GM12874 (cell line): ENCODE measurements at regions not wholly inside any gene's neighbourhood (a gene's known extent, or its start where the extent isn't known, plus 50 kb on each side); places are given as distances from the start of the nearest gene placed in this dataset.

Source experiments
- TF ChIP-seq, protein P1 (sequence below): IDR thresholded peaks from 2 replicates; pipeline ENCODE4 v1.5.1; 2011; ENCODE audit warnings: low read depth, mild to moderate bottlenecking, control low read depth, low read length, moderate library complexity; ENCODE audit not compliant: insufficient read depth

DNA sequence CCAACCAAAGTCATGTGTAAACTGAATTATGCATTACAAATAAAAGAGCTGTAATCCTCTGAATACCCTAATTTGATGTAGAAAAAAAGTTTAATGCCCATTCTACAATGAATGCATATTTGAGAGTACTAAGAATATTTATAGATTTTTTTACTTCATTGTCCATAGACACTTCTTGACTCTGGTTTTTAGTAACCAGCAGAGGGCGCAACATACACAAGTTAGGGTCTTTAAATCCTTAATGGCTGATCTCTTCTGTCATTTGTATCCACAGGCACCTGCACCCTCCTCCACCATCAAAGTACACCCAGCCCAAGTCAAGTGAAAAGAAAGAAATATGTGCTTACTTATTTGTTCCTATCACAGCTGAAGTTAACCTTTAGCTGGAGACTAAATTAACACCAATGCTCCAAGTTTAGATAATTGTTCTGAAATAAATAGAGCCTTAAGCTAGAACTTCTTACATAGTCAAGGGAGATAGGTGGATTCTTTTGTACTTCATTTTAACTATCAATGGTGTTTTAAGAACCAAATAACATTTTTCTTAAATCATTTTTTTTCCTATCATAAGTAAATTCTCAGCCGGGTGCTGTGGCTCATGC, 524.2 kb upstream of the DAB2 start:
- TF ChIP-seq, protein P1, sequence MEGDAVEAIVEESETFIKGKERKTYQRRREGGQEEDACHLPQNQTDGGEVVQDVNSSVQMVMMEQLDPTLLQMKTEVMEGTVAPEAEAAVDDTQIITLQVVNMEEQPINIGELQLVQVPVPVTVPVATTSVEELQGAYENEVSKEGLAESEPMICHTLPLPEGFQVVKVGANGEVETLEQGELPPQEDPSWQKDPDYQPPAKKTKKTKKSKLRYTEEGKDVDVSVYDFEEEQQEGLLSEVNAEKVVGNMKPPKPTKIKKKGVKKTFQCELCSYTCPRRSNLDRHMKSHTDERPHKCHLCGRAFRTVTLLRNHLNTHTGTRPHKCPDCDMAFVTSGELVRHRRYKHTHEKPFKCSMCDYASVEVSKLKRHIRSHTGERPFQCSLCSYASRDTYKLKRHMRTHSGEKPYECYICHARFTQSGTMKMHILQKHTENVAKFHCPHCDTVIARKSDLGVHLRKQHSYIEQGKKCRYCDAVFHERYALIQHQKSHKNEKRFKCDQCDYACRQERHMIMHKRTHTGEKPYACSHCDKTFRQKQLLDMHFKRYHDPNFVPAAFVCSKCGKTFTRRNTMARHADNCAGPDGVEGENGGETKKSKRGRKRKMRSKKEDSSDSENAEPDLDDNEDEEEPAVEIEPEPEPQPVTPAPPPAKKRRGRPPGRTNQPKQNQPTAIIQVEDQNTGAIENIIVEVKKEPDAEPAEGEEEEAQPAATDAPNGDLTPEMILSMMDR, result peak; percentile 29; the same call in 1 of the 2 replicates

DNA sequence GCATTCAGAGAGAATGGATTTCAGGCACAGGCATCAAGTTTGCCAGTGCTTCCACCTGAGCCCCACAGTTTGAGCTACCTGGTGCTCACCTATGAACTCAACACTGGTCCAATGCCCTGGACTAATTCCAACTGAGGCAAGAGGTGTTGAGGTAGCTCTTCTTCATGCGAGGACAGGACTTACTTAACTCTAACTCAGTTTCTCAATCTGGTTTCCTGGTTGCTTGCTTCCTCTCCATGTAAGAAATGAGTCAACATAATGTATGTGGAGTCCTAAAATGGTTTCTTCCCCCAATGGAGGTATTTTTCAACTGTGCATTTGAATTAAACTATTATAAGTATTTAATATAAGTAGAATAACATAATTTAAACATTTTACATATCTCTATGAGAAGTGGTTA, 523.6 kb upstream of the DAB2 start:
- TF ChIP-seq, protein P1, result no peak

DNA sequence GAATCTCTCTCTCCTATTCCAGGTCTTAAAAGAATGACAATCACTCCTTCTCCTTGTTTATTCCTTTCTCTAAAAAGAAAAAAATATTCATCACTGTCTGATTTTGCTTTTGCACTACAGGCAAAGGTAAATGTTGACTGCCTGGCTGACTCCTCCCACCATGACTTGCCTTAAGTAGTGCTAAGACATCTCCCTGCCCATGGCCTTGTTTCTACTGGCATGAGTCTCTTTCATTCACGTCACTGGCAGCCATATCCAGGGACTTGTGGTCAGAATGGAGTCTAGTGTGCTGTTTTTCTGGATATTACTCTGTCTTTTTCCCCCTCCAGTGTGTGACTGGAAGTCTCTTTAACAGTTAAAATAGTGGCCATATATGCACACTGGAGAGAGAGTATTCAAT, 522.9 kb upstream of the DAB2 start:
- TF ChIP-seq, protein P1, result no peak

DNA sequence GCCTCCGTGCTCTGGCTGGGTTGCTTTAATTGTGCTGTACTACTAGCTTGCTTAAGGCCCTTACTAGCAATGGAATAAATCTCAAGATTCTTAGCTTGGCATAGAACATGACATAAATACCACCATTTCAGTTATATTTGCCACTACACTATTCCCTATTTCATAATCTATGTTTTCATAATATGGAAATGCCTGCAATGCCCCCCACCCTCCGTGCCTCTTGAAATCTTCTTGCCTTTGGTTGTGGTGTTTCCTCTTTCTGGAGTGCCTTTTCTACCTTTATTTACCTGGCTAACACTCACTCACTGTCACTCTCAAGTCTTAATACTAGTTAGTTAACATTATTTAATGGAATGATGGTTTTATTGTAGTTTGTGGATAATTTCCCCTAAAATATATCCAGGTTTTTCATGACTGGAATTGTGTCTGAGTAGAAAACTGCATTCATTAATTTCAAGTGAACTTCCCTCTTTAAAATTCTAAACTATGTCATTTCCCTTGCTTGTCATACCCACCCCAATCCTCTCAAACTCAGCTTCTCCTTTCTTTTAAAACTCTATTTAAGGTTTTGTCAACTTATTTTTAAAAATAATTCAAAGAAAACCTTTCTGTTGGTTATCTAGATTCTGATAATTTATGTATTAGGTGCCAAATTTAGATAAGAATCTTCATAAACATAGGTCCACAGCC, 521.7 kb upstream of the DAB2 start:
- TF ChIP-seq, protein P1, result no peak

DNA sequence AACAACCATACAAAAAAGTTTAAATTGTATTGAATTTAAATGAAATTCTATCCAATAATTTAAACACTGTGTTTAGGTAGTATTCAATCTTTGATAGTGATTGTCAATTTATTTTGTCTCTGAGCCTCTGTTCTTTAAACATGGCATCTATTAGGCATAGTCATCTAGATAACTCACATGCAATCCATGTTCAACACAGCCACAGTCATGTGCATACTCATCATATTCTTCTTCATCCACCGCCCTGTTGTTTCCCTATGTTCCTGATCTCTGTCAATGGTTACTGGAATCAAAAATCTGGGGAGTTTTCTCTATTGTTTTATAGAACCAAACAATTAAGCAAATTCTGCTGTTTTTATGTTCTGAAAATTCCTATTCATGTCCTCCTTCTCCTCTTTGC, 521.1 kb upstream of the DAB2 start:
- TF ChIP-seq, protein P1, result no peak

DNA sequence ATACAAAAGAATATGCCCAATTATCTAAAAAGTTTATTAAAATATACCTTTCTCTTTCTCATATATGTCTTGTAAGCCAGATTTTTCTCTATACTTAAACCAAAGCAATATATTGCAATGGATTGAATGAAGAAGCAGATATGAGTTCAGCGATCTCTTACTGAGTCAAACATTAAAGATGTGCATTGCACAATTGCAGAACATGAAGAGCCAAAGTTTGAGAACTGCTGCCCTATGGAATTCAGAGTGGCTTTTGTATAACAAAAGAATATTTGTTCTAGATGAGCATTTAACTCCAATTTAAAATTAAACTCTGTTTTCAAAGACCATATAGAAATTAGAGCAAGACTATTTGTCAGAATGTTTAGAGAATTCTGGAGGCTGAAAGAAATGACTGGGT, 519.0 kb upstream of the DAB2 start:
- TF ChIP-seq, protein P1, result no peak

DNA sequence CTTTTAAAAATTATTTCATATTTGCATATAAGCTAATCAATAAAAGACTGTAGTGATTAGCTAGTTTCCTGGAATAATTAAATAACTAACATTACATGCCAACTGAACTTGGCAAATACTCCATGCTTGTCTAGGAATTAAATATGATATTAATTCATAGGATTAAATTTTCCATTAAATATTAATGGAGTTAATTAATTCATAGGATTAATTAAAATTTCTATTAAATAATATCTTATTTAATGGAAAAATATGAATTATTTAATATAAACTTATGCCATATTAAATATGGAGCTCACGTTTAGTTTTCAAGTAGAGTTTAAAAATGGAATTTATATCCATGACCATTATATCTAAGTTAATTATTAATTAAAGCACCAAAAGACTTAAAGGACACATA, 517.8 kb upstream of the DAB2 start:
- TF ChIP-seq, protein P1, result no peak
